GM18502 (cell line): ENCODE measurements at regions not wholly inside any gene's neighbourhood (a gene's known extent, or its start where the extent isn't known, plus 50 kb on each side); places are given as distances from the start of the nearest gene placed in this dataset.
"Not testable (repeated sequence)": the region's sequence is repeated elsewhere in the genome, so short reads cannot be mapped to it uniquely, and the experiment has no call there.

Experiments
- ATAC-seq: cut with Tn5 transposase; IDR thresholded peaks from one replicate; pipeline ENCODE4 v1.9.1; 2021; ENCODE audit warnings: mild to moderate bottlenecking; ENCODE audit not compliant: unreplicated experiment, poor library complexity

GRCh38 chr4:163077680-163078079 is 89.0 kb downstream of the NAF1 start:
- no peak for ATAC-seq

GRCh38 chr4:163072222-163072621 is 94.5 kb downstream of the NAF1 start:
- ATAC-seq, result no peak

GRCh38 chr4:163071308-163071707 is 95.4 kb downstream of the NAF1 start:
- ATAC-seq, result no peak

- no peak for ATAC-seq
Observed at GRCh38 chr4:163070023-163070422, 96.7 kb downstream of the NAF1 start.

- no peak for ATAC-seq
Observed at GRCh38 chr4:163063891-163064290, 102.8 kb downstream of the NAF1 start.

GRCh38 chr4:163048447-163048846 is 118.2 kb downstream of the NAF1 start:
- peak; percentile 90 for ATAC-seq

GRCh38 chr4:163042306-163042705 is 124.4 kb downstream of the NAF1 start:
- ATAC-seq, result no peak

- ATAC-seq, result no peak
Observed at GRCh38 chr4:163017135-163017534, 149.6 kb downstream of the NAF1 start.

- ATAC-seq, result no peak
Observed at GRCh38 chr4:163012816-163013215, 153.9 kb downstream of the NAF1 start.

GRCh38 chr4:163003979-163004378 is 162.7 kb downstream of the NAF1 start:
- no peak for ATAC-seq

GRCh38 chr4:162988530-162988929 is 178.2 kb downstream of the NAF1 start:
- no peak for ATAC-seq

- no peak for ATAC-seq
Observed at GRCh38 chr4:162985131-162985530, 181.6 kb downstream of the NAF1 start.

- ATAC-seq, result no peak
Observed at GRCh38 chr4:162984621-162985020, 182.1 kb downstream of the NAF1 start.

GRCh38 chr4:162981823-162982222 is 184.9 kb downstream of the NAF1 start:
- ATAC-seq, result no peak

GRCh38 chr4:162978398-162978797 is 188.3 kb downstream of the NAF1 start:
- no peak for ATAC-seq

- ATAC-seq, result no peak
Observed at GRCh38 chr4:162977788-162978187, 188.9 kb downstream of the NAF1 start.

- ATAC-seq, result no peak
Observed at GRCh38 chr4:162972661-162973330, 193.9 kb downstream of the NAF1 start.

GRCh38 chr4:162969194-162969593 is 197.5 kb downstream of the NAF1 start:
- no peak for ATAC-seq

GRCh38 chr4:162965978-162966377 is 200.7 kb downstream of the NAF1 start:
- ATAC-seq, result not testable (repeated sequence)

- ATAC-seq, result peak; percentile 52
Observed at GRCh38 chr4:162959046-162959445, 207.6 kb downstream of the NAF1 start.

GRCh38 chr4:162957521-162958143 is 209.1 kb downstream of the NAF1 start:
- ATAC-seq, result no peak

GRCh38 chr4:162954976-162955375 is 211.7 kb downstream of the NAF1 start:
- no peak for ATAC-seq
